IMR-90 (cell line): ENCODE measurements at regions not wholly inside any gene's neighbourhood (a gene's known extent, or its start where the extent isn't known, plus 50 kb on each side); places are given as distances from the start of the nearest gene placed in this dataset.

Experiments used
- ATAC-seq: fragments of 200-7000 bp; cut with Tn5 transposase; 2 replicates; pipeline ENCODE4 v1.9.1; 2020; ENCODE audit warnings: low read depth, mild to moderate bottlenecking, moderate library complexity
- BruUV-seq: library from RNA; stranded (reverse); fragments of 400-500 nt; replicated peaks from 2 replicates; lab custom pipeline; 2021; lab: Mats Ljungman, UMichigan
- CTCF ChIA-PET: fragments of 300-600 bp; formaldehyde crosslinking; extraction: SDS; loops from one replicate; lab custom pipeline; 2021; ENCODE audit warnings: antibody characterized with exemption; lab: Yijun Ruan, JAX
- POLR2A ChIA-PET: fragments of 300-600 bp; sonication (Branson Sonifier 250); formaldehyde crosslinking; loops from one replicate; lab custom pipeline; 2022; ENCODE audit warnings: antibody characterized with exemption; ENCODE audit not compliant: unreplicated experiment; lab: Charles Lee
- DNase-seq: peaks from one replicate; pipeline ENCODE4 v3.0.0; 2013
- H2AFZ ChIP-seq: replicated peaks from 2 replicates; pipeline ENCODE3; 2013; ENCODE audit warnings: low read length, mild to moderate bottlenecking; ENCODE audit not compliant: poor library complexity
- H2AK5ac ChIP-seq: 2 replicates; pipeline ENCODE4 v1.6.1; 2013; ENCODE audit warnings: low read depth, low read length, inconsistent platforms
- H2AK9ac ChIP-seq: replicated peaks from 2 replicates; pipeline ENCODE3; 2013; ENCODE audit warnings: mild to moderate bottlenecking, low read depth, low read length, moderate library complexity; ENCODE audit not compliant: poor library complexity
- H2BK120ac ChIP-seq: 2 replicates; pipeline ENCODE4 v1.6.1; 2013; ENCODE audit warnings: low read depth, low read length, inconsistent platforms
- H2BK15ac ChIP-seq: 3 replicates; pipeline ENCODE4 v1.6.1; 2013; ENCODE audit warnings: low read depth, low read length, inconsistent platforms
- H2BK20ac ChIP-seq: 2 replicates; pipeline ENCODE4 v1.6.1; 2013; ENCODE audit warnings: low read depth, mild to moderate bottlenecking, inconsistent platforms, low read length, moderate library complexity
- H2BK5ac ChIP-seq: 2 replicates; pipeline ENCODE4 v1.6.1; 2013; ENCODE audit warnings: mild to moderate bottlenecking, low read depth, low read length, inconsistent platforms; ENCODE audit not compliant: poor library complexity, severe bottlenecking
- H3K14ac ChIP-seq: replicated peaks from 2 replicates; pipeline ENCODE4 v1.6.1; 2013; ENCODE audit warnings: low read depth, low read length, inconsistent platforms
- H3K18ac ChIP-seq: 2 replicates; pipeline ENCODE4 v1.6.1; 2013; ENCODE audit warnings: low read depth, low read length, control low read depth
- H3K23ac ChIP-seq: 2 replicates; pipeline ENCODE4 v1.6.1; 2013; ENCODE audit warnings: low read depth, low read length, inconsistent platforms
- H3K27ac ChIP-seq: 2 replicates; pipeline ENCODE4 v1.5.1; 2013; ENCODE audit warnings: mild to moderate bottlenecking, control low read depth, low read length; ENCODE audit not compliant: insufficient read depth
- H3K27me3 ChIP-seq: 2 replicates; pipeline ENCODE4 v1.6.1; 2013; ENCODE audit warnings: low read length; ENCODE audit not compliant: control insufficient read depth, insufficient read depth
- H3K36me3 ChIP-seq: 2 replicates; pipeline ENCODE4 v1.6.1; 2013; ENCODE audit warnings: low read length, mixed read lengths; ENCODE audit not compliant: control insufficient read depth, insufficient read depth
- H3K4ac ChIP-seq: 2 replicates; pipeline ENCODE4 v1.6.1; 2013; ENCODE audit warnings: low read depth, low read length, inconsistent platforms
- H3K4me1 ChIP-seq: 2 replicates; pipeline ENCODE4 v1.6.1; 2013; ENCODE audit warnings: low read length, mixed read lengths; ENCODE audit not compliant: control insufficient read depth, insufficient read depth
- H3K4me2 ChIP-seq: 2 replicates; pipeline ENCODE4 v1.6.1; 2013; ENCODE audit warnings: low read depth, mild to moderate bottlenecking, control low read depth, low read length, moderate library complexity
- H3K4me3 ChIP-seq: 2 replicates; pipeline ENCODE4 v1.5.1; 2013; ENCODE audit warnings: low read depth, mild to moderate bottlenecking, control low read depth, low read length, moderate library complexity; ENCODE audit not compliant: insufficient read depth
- H3K56ac ChIP-seq: 2 replicates; pipeline ENCODE4 v1.6.1; 2013; ENCODE audit warnings: low read length, inconsistent platforms; ENCODE audit not compliant: insufficient read depth; ENCODE audit errors: extremely low read depth
- H3K79me1 ChIP-seq, 2 experiments: 2 replicates each; pipeline ENCODE4 v1.6.1; 2013; ENCODE audit warnings: low read length in 2 of 2, inconsistent platforms in 1 of 2, low read depth in 1 of 2
- H3K9ac ChIP-seq: 2 replicates; pipeline ENCODE4 v1.6.1; 2013; ENCODE audit warnings: low read depth, low read length, control low read depth
- H3K9me1 ChIP-seq: 2 replicates; pipeline ENCODE4 v1.6.1; 2013; ENCODE audit warnings: low read length, inconsistent platforms; ENCODE audit not compliant: insufficient read depth
- H3K9me3 ChIP-seq: 2 replicates; pipeline ENCODE4 v1.6.1; 2013; ENCODE audit warnings: low read length; ENCODE audit not compliant: control insufficient read depth, insufficient read depth
- H4K20me1 ChIP-seq: 2 replicates; pipeline ENCODE4 v1.6.1; 2013; ENCODE audit warnings: low read length, inconsistent platforms; ENCODE audit not compliant: insufficient read depth
- H4K5ac ChIP-seq: 2 replicates; pipeline ENCODE4 v1.6.1; 2013; ENCODE audit warnings: mild to moderate bottlenecking, low read depth, low read length, control low read depth
- H4K8ac ChIP-seq, 2 experiments: 2 replicates each; pipeline ENCODE4 v1.6.1; 2013; ENCODE audit warnings: low read depth in 2 of 2, low read length in 2 of 2, control low read depth in 1 of 2, inconsistent platforms in 1 of 2
- H4K91ac ChIP-seq: 2 replicates; pipeline ENCODE4 v1.6.1; 2013; ENCODE audit warnings: low read depth, low read length, inconsistent platforms; ENCODE audit not compliant: insufficient read depth
- CEBPB ChIP-seq: IDR thresholded peaks from 2 replicates; pipeline ENCODE4 v1.6.1; 2012; ENCODE audit warnings: low read depth, low read length, improper control_type of control experiment
- WGBS, 2 experiments: methylation state at CpG; one replicate each; pipeline versions ENCODE4 v1.1.5 to v1.1.7; 2013; ENCODE audit warnings: missing lambda C conversion rate in 2 of 2; ENCODE audit not compliant: insufficient read length in 1 of 2; ENCODE audit errors: extremely low coverage in 2 of 2; 5-methylcytosine and 5-hydroxymethylcytosine counted together
- dilution Hi-C: fragments of 300-500 bp; cut with HindIII; formaldehyde crosslinking; loops from one replicate; pipeline ENCODE4 v1.14.3; 2018; ENCODE audit warnings: low sequenced_read_pairs; ENCODE audit not compliant: unreplicated experiment
- in situ Hi-C: fragments of 300-500 bp; cut with MboI; formaldehyde crosslinking; loops from 3 replicates; pipeline ENCODE4 v1.14.3; 2019; ENCODE audit warnings: low sequenced_read_pairs, inconsistent platforms, mixed read lengths
- intact Hi-C: fragments of 100-400 bp; cut with micrococcal nuclease; formaldehyde crosslinking; loops from 2 replicates; pipeline ENCODE4 v1.10.0; 2022
- TF ChIP-seq, protein P1 (sequence below): fragments of 150-350 bp; IDR thresholded peaks from 2 replicates; pipeline ENCODE4 v1.6.1; 2016; ENCODE audit warnings: low read depth, mild to moderate bottlenecking, low read length, moderate library complexity, borderline replicate concordance

GRCh38 chr16:54696522-54696921 is 234.1 kb upstream of the IRX5 start:
- Histone ChIP-seq H4K8ac (no peak overlapping the region), H3K4me3 (no peak overlapping the region), H2BK20ac (no peak overlapping the region), H3K4me2 (no peak overlapping the region), H4K5ac (no peak overlapping the region), H2BK5ac (no peak overlapping the region), H2AFZ (no peak overlapping the region), H3K36me3 (no peaks in the 10 kb centered on the region), H3K4me1 (no peaks in the 10 kb centered on the region), H2AK9ac (no peak overlapping the region), H2AK5ac (no peak overlapping the region), H2BK15ac (no peak overlapping the region), H3K9ac (no peak overlapping the region), H3K18ac (no peak overlapping the region), H3K14ac (no peak overlapping the region), H2BK120ac (no peak overlapping the region), H3K9me1 (no peaks in the 10 kb centered on the region), H3K27me3 (no peaks in the 10 kb centered on the region), H4K91ac (no peak overlapping the region), H3K4ac (no peak overlapping the region), H3K56ac (no peak overlapping the region), H3K9me3 (peaks cover 7% of the 10 kb centered on the region; the same call in 1 of the 2 replicates), H3K79me1 (no peaks in the 10 kb centered on the region), H3K23ac (no peak overlapping the region), H3K27ac (no peak overlapping the region), H4K20me1 (no peaks in the 10 kb centered on the region)
- 63% methylated on average over 3 of the region's 8 CpGs; no CpG with 5 or more reads in 1 of the 2 experiments for WGBS, 2 experiments
- ChIA-PET CTCF (no interaction called here), POLR2A (no interaction called here)
- in situ Hi-C loops, result no loop called here
- intact Hi-C loops, result no loop called here
- ATAC-seq (no peak), DNase-seq (no peak)
- BruUV-seq, result no TSS peak
- TF ChIP-seq, protein P1, sequence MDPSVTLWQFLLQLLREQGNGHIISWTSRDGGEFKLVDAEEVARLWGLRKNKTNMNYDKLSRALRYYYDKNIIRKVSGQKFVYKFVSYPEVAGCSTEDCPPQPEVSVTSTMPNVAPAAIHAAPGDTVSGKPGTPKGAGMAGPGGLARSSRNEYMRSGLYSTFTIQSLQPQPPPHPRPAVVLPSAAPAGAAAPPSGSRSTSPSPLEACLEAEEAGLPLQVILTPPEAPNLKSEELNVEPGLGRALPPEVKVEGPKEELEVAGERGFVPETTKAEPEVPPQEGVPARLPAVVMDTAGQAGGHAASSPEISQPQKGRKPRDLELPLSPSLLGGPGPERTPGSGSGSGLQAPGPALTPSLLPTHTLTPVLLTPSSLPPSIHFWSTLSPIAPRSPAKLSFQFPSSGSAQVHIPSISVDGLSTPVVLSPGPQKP, result no peak
- 0 out of 2 replicates have a peak, but pooled peaks have one; percentile 29 for TF ChIP-seq CEBPB
- dilution Hi-C loops, result no loop called here
